HG03378 (cell line): ENCODE measurements at regions not wholly inside any gene's neighbourhood (a gene's known extent, or its start where the extent isn't known, plus 50 kb on each side); places are given as distances from the start of the nearest gene placed in this dataset.

Experiments used
- ATAC-seq: cut with Tn5 transposase; IDR thresholded peaks from one replicate; pipeline ENCODE4 v1.9.1; 2021; ENCODE audit warnings: mild to moderate bottlenecking, moderate library complexity; ENCODE audit not compliant: unreplicated experiment

- ATAC-seq = no peak
Observed at GRCh38 chr2:12827721-12828120, 111.0 kb downstream of the TRIB2 start.

DNA sequence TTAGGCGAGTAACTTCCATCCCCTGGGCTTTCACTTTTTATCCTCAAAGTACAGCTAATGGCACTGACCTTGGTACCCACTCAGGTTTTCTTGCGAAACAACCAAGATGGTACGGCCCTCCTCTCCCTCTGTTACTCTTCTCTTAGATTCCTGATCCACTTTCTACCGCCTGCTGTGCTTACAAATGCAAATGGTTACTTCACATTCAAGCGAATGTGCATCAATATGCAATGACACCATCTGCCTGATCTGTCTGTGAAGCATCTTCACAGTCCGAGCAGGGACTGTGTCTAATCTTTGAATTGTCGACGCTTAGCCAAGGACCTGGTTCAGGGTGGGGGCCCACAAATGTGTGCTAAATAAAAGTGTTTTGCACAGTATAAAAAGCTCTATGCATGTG is 112.2 kb downstream of the TRIB2 start:
- ATAC-seq = no peak

DNA sequence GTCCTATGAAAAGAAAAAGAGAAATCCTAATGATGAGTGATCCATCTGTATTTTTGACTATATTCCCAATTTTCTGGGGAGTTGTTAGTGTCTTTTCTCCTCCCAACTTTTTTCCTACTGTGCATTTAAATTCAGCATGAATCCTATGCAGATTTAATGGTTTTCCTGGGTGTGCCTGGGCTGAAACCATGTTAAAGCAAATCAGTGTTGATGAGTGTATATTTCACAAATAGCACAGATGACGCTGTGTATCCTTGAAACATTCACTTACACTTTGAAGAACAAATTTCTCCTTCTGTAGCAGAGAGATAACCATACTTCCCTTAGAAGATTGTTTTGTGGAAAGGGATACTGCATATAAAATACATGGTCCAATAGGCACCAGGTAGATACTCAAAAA is 114.3 kb downstream of the TRIB2 start:
- no peak for ATAC-seq

- ATAC-seq = no peak
Observed at GRCh38 chr2:12834239-12834638, 117.5 kb downstream of the TRIB2 start.

- ATAC-seq = no peak
Observed at GRCh38 chr2:12835733-12836132, 119.0 kb downstream of the TRIB2 start.

GRCh38 chr2:12839339-12839738 is 122.6 kb downstream of the TRIB2 start:
- ATAC-seq = no peak

DNA sequence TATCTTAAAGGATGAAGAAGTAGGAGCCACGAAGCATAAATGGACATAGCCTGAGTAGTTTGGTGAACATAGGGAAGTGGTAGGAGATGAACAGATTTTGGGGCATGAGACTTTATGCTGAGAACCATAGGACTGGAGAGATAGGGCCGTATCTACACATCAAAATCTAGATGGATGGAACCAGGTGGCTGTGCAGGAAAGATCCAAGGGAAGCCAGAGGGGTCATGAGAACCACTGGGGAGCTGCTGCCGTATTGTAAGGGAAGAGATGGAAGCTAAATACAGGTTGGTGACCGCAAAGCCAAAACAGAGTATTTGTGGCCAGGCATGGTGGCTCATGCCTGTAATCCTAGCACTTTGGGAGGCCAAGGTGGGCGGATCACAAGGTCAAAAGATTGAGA is 124.3 kb downstream of the TRIB2 start:
- no peak for ATAC-seq

DNA sequence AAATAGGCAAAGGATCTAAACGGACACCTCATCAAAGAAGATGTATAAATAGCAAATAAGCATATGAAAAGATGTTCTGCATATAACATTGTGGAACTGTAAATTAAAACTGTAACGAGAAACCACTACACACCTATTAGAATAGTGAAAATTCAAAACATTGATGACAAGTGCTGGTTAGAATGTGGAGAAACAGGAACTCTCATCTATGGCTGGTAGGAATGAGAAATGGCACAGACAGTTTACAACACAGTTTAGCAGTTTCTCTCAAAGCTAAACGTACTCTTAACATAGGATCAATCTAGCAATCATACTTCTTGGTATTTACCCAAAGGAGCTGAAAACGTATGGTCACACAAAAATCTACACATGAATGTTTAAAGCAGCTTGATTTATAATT is 126.2 kb downstream of the TRIB2 start:
- ATAC-seq = no peak

DNA sequence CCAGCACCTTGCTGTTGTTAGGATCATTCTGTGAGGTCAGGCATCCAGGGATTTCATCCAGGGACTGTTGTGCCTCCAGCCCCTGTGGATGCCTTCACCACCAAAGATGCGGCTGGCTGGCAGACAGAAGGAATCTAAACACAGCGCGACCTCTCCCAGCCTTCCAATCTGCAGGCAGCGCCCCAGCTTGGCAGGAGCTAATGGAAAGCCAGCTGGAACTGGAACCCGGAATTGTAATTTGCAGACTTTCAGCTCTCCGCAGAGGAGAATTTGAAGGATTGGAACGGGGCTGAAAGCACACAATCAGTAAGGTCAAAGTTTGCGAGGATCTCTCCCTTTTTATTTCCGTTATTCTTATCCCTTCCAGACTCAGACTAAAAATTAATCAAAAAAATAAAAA is 127.8 kb downstream of the TRIB2 start:
- no peak for ATAC-seq

DNA sequence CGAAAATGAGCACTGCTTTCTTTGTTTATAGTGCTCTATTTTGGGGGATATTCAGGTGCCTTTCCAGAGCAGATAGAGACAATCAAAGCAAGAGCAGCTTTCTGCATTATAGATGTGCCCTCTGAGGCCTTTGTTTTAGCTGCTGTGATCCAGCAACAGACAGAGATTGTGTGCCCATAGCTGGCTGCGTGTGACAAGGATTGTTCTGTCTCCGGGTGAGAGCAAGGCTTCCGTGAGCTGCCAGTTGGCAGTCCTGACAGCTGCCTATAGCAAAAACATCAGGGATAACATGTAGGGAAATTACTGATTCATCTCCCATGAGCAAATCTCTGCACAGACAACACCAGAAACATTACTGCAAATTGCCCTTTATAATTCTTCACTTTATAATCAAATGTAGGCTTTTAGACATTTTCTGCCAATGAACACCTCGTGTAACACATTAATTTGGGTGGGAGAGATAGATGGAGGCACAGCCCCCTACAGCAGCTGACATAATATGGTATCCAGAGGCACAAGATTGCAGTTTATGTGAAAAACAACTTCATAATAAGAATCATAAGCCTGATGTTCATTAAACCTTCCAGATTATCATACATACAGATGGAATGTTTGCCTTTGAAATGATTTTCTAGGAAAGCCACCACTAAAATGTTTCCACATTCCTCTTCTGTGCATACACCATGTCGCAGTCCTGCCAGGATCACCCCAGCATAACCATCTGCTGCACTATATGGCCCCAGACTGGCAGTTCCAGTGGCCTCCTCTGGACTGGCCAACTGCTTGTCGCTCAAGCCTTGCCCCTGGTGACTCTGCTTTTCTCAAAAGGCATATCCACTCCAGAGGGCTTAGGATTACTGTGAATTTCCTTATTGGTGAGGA is 131.2 kb downstream of the TRIB2 start:
- ATAC-seq = no peak

GRCh38 chr2:12852135-12852534 is 135.4 kb downstream of the TRIB2 start:
- ATAC-seq = no peak

- ATAC-seq = no peak
Observed at GRCh38 chr2:12854001-12854530, 137.3 kb downstream of the TRIB2 start.

DNA sequence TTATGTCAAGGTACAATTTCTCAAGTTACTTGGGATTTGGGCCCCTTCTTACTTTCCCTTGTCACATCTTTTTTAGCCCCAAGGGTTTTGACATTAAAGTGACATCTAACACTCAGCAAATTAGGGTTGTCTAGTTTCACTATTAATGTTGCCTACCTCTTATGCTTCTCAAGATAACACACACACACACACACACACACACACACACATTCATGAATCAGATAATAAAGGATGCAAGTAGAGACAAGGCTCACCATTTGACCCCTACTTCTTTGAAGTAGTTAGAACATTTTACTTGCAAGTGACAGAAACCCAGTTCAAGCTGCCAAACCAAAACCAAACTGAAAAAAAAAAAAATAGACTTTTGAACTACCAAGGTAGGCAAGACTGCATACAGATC is 138.8 kb downstream of the TRIB2 start:
- ATAC-seq = no peak

GRCh38 chr2:12856934-12857601 is 140.3 kb downstream of the TRIB2 start:
- ATAC-seq = no peak

DNA sequence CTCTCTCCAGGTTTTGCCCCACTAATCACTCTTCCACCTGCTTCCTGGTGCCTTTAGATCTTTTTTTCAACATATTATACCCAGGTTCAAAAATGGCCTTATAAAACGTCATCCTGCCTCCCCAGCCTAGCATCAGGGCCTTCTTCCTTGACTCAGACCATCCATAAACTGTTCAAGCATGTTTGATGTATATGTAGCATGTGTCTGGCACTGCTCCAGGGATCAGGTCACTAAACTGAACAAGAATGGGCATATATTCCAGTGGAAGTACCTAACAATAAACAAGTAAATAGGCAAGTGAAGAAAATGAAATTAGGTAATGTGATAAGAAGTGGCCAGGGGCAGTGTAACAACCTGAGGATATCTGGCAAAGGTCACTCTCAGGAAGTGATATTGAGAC is 141.2 kb downstream of the TRIB2 start:
- ATAC-seq = no peak

GRCh38 chr2:12858786-12859185 is 142.1 kb downstream of the TRIB2 start:
- ATAC-seq = no peak

DNA sequence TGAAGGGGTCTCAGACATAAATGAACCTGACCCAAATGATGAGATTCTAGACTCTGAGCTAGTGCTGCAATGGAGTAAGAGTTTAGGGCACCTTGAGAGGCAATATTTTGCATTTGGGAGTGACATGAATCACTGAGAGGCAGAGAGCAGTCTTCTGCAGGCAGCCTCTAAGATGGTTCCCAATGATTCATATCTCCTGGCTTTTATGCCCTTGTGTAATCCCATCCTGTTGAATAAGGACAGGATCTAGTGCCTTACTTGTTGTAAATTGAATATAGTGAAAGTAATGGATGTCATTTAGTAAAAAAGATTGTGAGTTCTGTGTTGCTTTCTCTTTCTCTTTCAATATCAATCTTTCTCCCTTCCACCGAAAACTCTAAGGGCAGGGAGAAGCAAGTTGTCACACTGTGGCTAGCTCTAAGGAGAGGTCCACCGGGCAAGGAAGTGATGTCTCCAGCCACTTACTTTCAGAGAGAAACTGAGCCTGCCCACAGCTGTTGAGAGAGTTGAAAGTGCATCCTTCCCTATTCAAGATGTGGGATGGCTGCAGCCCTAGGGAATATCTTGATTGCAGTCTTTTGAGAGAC is 144.7 kb downstream of the TRIB2 start:
- peak; percentile 62 for ATAC-seq

DNA sequence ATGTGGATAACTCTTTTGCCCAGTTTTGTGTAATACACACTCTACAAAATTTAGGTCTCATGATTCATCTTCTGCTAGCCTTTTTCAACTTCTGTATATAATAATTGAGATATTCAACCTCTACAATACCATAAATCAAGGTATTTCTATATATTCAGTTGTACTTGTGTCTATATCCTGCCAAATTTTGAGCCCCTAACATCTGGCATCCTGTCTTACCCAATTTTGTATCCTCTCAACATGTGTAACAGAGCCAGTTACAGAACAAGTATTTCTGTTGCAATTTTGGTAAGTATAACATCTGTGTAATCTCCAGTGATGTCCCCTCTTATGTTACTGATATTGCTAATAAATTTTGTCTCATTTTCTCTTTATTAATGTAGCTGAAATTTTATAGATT is 145.8 kb downstream of the TRIB2 start:
- ATAC-seq = no peak

- ATAC-seq = no peak
Observed at GRCh38 chr2:12863937-12864336, 147.2 kb downstream of the TRIB2 start.

GRCh38 chr2:12867631-12868287 is 151.0 kb downstream of the TRIB2 start:
- ATAC-seq = no peak

DNA sequence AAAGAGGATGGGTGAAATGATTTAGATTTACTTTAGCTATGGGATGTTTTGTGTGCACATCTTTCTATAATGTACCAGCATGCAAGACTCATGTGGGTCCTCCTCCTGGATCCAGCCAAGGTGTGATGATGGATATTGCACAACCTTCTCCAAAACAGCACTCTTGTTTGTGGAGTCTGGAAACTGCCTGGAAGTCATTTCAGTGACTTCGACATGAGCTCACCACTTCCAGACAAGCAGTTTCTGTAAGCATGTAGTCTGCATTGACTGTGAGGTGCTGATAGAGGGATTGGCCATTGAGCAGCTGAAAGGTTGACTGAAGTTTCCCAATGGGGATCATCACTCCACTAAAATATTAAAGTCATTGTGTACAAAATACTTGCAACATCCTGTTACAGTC is 154.0 kb downstream of the TRIB2 start:
- ATAC-seq = no peak
